ENCODE measurements at regions not wholly inside any gene's neighbourhood (a gene's known extent, or its start where the extent isn't known, plus 50 kb on each side); places are given as distances from the start of the nearest gene placed in this dataset.

DNA sequence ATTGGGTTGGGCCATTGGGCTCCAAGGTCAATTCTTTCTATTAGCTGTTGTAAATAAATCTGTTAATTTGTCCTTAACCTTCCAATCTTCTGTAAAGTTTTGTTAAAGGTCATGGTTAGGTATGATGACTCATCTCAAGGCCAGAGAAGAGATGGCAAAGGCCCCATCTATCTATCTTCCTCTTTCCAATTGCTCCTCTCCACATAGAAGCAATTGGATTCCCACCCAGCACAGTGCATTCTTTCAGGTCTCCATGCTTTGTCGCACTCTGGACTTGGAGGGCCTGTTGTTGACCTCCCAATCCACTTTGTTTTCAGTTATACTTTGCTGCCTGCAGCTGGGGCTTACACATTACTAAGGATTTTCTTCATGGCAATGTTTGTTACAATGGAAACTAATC, 118.5 kb downstream of the MFAP3L start:
- no peaks in the 10 kb centered on the region for H3K23me2 ChIP-seq (ENCODE audit: low read depth, low read length)
- FAIRE-seq (no peak), DNase-seq (ENCODE audit: low read depth in 1 of 2, low spot score in 2 of 2) (no peak)
- H3K18ac ChIP-seq (ENCODE audit: extremely low read depth, low read length) = no peak overlapping the region
- H2AFZ ChIP-seq (ENCODE audit: low read length) = no peak overlapping the region
- no peak overlapping the region for H3K23ac ChIP-seq (ENCODE audit: insufficient read length)
- H2BK5ac ChIP-seq (ENCODE audit: low read depth, low read length) = no peak overlapping the region
- H3K27ac ChIP-seq (ENCODE audit: low read depth, low read length) = no peak overlapping the region
- no peak overlapping the region for H3K4ac ChIP-seq (replicated peaks; ENCODE audit: insufficient read length, low read depth, low read length)
- H3K79me1 ChIP-seq (ENCODE audit: low read depth, low read length) = no peaks in the 10 kb centered on the region
- H4K91ac ChIP-seq (replicated peaks; ENCODE audit: insufficient read length, low read length) = no peak overlapping the region
- no peak overlapping the region; the same call in 1 of the 2 replicates for H2BK15ac ChIP-seq (ENCODE audit: low read length)
- ChIA-PET POLR2A (ENCODE audit: partially characterized antibody) (no interaction called here), CTCF (ENCODE audit: partially characterized antibody) (interaction anchor here (1.2 kb wide), 1 partner anchor 9 kb away, joined by 3 read pairs; no protein-coding TSS in a partner anchor)
- no peak overlapping the region for H2BK12ac ChIP-seq (ENCODE audit: low read depth, low read length)
- no peak overlapping the region for H3K4me3 ChIP-seq (ENCODE audit: extremely low read depth in 1 of 4, insufficient read depth in 2 of 4, low read depth in 3 of 4, low read length in 4 of 4)
- no peak overlapping the region for H2BK120ac ChIP-seq (replicated peaks; ENCODE audit: low read depth, low read length)
- H3K14ac ChIP-seq (ENCODE audit: insufficient read length) = no peak overlapping the region
- no peak for TF ChIP-seq KDM1A (IDR thresholded peaks at IDR 0.05; ENCODE audit: borderline replicate concordance, low read length)
- H2BK20ac ChIP-seq (ENCODE audit: low read length) = no peak overlapping the region
- no peak overlapping the region for H4K8ac ChIP-seq (ENCODE audit: extremely low read depth, insufficient read depth, low read length)
- H2AK5ac ChIP-seq (ENCODE audit: low read depth, low read length) = no peak overlapping the region
- no peaks in the 10 kb centered on the region for H3K27me3 ChIP-seq (replicated peaks in 1 of 4; ENCODE audit: control insufficient read depth in 3 of 4, extremely low read depth in 1 of 4, insufficient read depth in 3 of 4, low read length in 3 of 4)
- no peak overlapping the region for H4K5ac ChIP-seq (ENCODE audit: insufficient read length, low read depth, low read length)
- H3K56ac ChIP-seq (replicated peaks; ENCODE audit: insufficient read length, low read depth, low read length) = no peak overlapping the region
- H3K79me2 ChIP-seq (ENCODE audit: control insufficient read depth in 1 of 2, insufficient read depth in 2 of 2, low read length in 2 of 2) = no peaks in the 10 kb centered on the region
- no peak overlapping the region for H3K9ac ChIP-seq (replicated peaks in 1 of 4; ENCODE audit: extremely low read depth in 1 of 4, low read depth in 3 of 4, low read length in 3 of 4)
- 100% methylated on average over 1 of the region's 1 CpG; no CpG with 5 or more reads in 1 of the 2 experiments for WGBS, 2 experiments (ENCODE audit: extremely low coverage in 1 of 2, insufficient coverage in 1 of 2, insufficient read length in 1 of 2, insufficient replicate concordance in 2 of 2, low coverage in 1 of 2, low lambda C conversion rate in 2 of 2, missing lambda C conversion rate in 1 of 2)
- no peaks in the 10 kb centered on the region for H4K20me1 ChIP-seq (replicated peaks in 1 of 2; ENCODE audit: control insufficient read depth in 1 of 2, insufficient read depth in 2 of 2, low read length in 2 of 2)
- H3K9me3 ChIP-seq (ENCODE audit: insufficient read depth in 2 of 2, low read depth in 1 of 2, low read length in 1 of 2) = no peaks in the 10 kb centered on the region
- no peaks in the 10 kb centered on the region for H3K36me3 ChIP-seq (ENCODE audit: control insufficient read depth in 2 of 4, insufficient read depth in 4 of 4, low read length in 3 of 4)
- H3K4me2 ChIP-seq (ENCODE audit: insufficient read depth in 1 of 2, low read depth in 2 of 2, low read length in 2 of 2) = no peak overlapping the region
- no peaks in the 10 kb centered on the region for H3K4me1 ChIP-seq (replicated peaks in 1 of 4; ENCODE audit: control insufficient read depth in 3 of 4, insufficient read depth in 4 of 4, low read length in 3 of 4)

All from H1 (cell line).